H1 (cell line): ENCODE measurements at regions not wholly inside any gene's neighbourhood (a gene's known extent, or its start where the extent isn't known, plus 50 kb on each side); places are given as distances from the start of the nearest gene placed in this dataset.

ENCODE experiments used
- CTCF ChIA-PET: fragments of 300-600 bp; sonication (Branson Sonifier 250); formaldehyde crosslinking; loops from one replicate; lab custom pipeline; 2021; ENCODE audit not compliant: partially characterized antibody; lab: Charles Lee
- POLR2A ChIA-PET: fragments of 300-600 bp; sonication (Branson Sonifier 250); formaldehyde crosslinking; loops from one replicate; lab custom pipeline; 2021; ENCODE audit warnings: inconsistent platforms; ENCODE audit not compliant: partially characterized antibody; lab: Charles Lee
- DNase-seq, 2 experiments: peaks; one replicate each; pipeline versions ENCODE4 v3.0.0 to v3.0.0-alpha.2; 2010 to 2022; ENCODE audit warnings: low spot score in 2 of 2, low read depth in 1 of 2, mixed read lengths in 1 of 2
- FAIRE-seq: peaks from 2 replicates; lab custom pipeline; 2011; peaks lifted over from hg19 to GRCh38; lab: Jason Lieb, UNC
- H2AFZ ChIP-seq: 2 replicates; pipeline ENCODE4 v1.8.1; 2012; ENCODE audit warnings: low read length, inconsistent platforms
- H2AK5ac ChIP-seq: 2 replicates; pipeline ENCODE4 v1.6.1; 2013; ENCODE audit warnings: low read depth, low read length
- H2BK120ac ChIP-seq: replicated peaks from 2 replicates; pipeline ENCODE3; 2013; ENCODE audit warnings: low read depth, low read length, inconsistent platforms
- H2BK12ac ChIP-seq: 2 replicates; pipeline ENCODE4 v1.6.1; 2013; ENCODE audit warnings: low read depth, low read length
- H2BK15ac ChIP-seq: 2 replicates; pipeline ENCODE4 v1.6.1; 2013; ENCODE audit warnings: low read length
- H2BK20ac ChIP-seq: 2 replicates; pipeline ENCODE4 v1.6.1; 2013; ENCODE audit warnings: low read length
- H2BK5ac ChIP-seq: 2 replicates; pipeline ENCODE4 v1.6.1; 2013; ENCODE audit warnings: low read depth, low read length
- H3K14ac ChIP-seq: 2 replicates; pipeline ENCODE4 v1.6.1; 2013; ENCODE audit warnings: inconsistent platforms; ENCODE audit not compliant: insufficient read length
- H3K18ac ChIP-seq: 2 replicates; pipeline ENCODE4 v1.6.1; 2013; ENCODE audit warnings: low read length; ENCODE audit errors: extremely low read depth
- H3K23ac ChIP-seq: 2 replicates; pipeline ENCODE4 v1.6.1; 2013; ENCODE audit warnings: inconsistent platforms; ENCODE audit not compliant: insufficient read length
- H3K23me2 ChIP-seq: 2 replicates; pipeline ENCODE4 v1.6.1; 2013; ENCODE audit warnings: low read depth, low read length
- H3K27ac ChIP-seq: 2 replicates; pipeline ENCODE4 v1.6.1; 2011; ENCODE audit warnings: low read depth, low read length, inconsistent platforms
- H3K27me3 ChIP-seq, 4 experiments: replicated peaks in 1 of 4; 1 replicate in 1 of 4; 2 replicates in 3 of 4; pipeline versions ENCODE4 v1.6.1 to v1.8.1; 2011 to 2013; ENCODE audit warnings: low read length in 3 of 4, mild to moderate bottlenecking in 3 of 4, inconsistent platforms in 2 of 4, mixed read lengths in 2 of 4, moderate library complexity in 1 of 4; ENCODE audit not compliant: control insufficient read depth in 3 of 4, insufficient read depth in 3 of 4; ENCODE audit errors: extremely low read depth in 1 of 4
- H3K36me3 ChIP-seq, 4 experiments: 2 replicates each; pipeline versions ENCODE4 v1.6.1 to v1.8.1; 2011 to 2013; ENCODE audit warnings: mild to moderate bottlenecking in 4 of 4, low read length in 3 of 4, moderate library complexity in 2 of 4, control low read depth in 1 of 4, inconsistent platforms in 1 of 4; ENCODE audit not compliant: insufficient read depth in 4 of 4, control insufficient read depth in 2 of 4
- H3K4ac ChIP-seq: replicated peaks from 2 replicates; pipeline ENCODE3; 2013; ENCODE audit warnings: low read length, low read depth, mixed read lengths, inconsistent platforms; ENCODE audit not compliant: insufficient read length
- H3K4me1 ChIP-seq, 4 experiments: replicated peaks in 1 of 4; 1 replicate in 1 of 4; 2 replicates in 3 of 4; pipeline versions ENCODE4 v1.6.1 to v1.8.1; 2011 to 2013; ENCODE audit warnings: low read length in 3 of 4, inconsistent platforms in 2 of 4, mixed read lengths in 1 of 4; ENCODE audit not compliant: insufficient read depth in 4 of 4, control insufficient read depth in 3 of 4
- H3K4me2 ChIP-seq, 2 experiments: 2 replicates each; pipeline versions ENCODE4 v1.6.1 to v1.8.1; 2011 to 2013; ENCODE audit warnings: low read depth in 2 of 2, low read length in 2 of 2, control low read depth in 1 of 2, inconsistent platforms in 1 of 2, mild to moderate bottlenecking in 1 of 2; ENCODE audit not compliant: insufficient read depth in 1 of 2
- H3K4me3 ChIP-seq, 4 experiments: fragments of 200-600, 300-600 bp in 1 of 4; sonication (generic), shearing (Covaris generic), sonication (Bioruptor Twin) in 1 of 4; 2 replicates each; pipeline versions ENCODE4 v1.5.1 to v1.8.1; 2011 to 2016; ENCODE audit warnings: low read length in 4 of 4, low read depth in 3 of 4, control low read depth in 2 of 4, inconsistent platforms in 2 of 4, mild to moderate bottlenecking in 2 of 4, mixed read lengths in 1 of 4, moderate library complexity in 1 of 4; ENCODE audit not compliant: insufficient read depth in 2 of 4; ENCODE audit errors: extremely low read depth in 1 of 4
- H3K56ac ChIP-seq: replicated peaks from 2 replicates; pipeline ENCODE3; 2013; ENCODE audit warnings: low read depth, mild to moderate bottlenecking, mixed read lengths, low read length, inconsistent platforms; ENCODE audit not compliant: insufficient read length
- H3K79me1 ChIP-seq: 2 replicates; pipeline ENCODE4 v1.6.1; 2013; ENCODE audit warnings: low read depth, low read length, control low read depth
- H3K79me2 ChIP-seq, 2 experiments: 2 replicates each; pipeline versions ENCODE4 v1.6.1 to v1.8.1; 2012 to 2013; ENCODE audit warnings: low read length in 2 of 2, mild to moderate bottlenecking in 2 of 2, inconsistent platforms in 1 of 2; ENCODE audit not compliant: insufficient read depth in 2 of 2, control insufficient read depth in 1 of 2
- H3K9ac ChIP-seq, 4 experiments: replicated peaks in 1 of 4; 1 replicate in 1 of 4; 2 replicates in 3 of 4; pipeline versions ENCODE4 v1.6.1 to v1.8.1; 2011 to 2013; ENCODE audit warnings: low read depth in 3 of 4, low read length in 3 of 4, control low read depth in 2 of 4, mild to moderate bottlenecking in 2 of 4, moderate library complexity in 2 of 4, inconsistent platforms in 1 of 4; ENCODE audit errors: extremely low read depth in 1 of 4
- H3K9me3 ChIP-seq, 2 experiments: 2 replicates each; pipeline versions ENCODE4 v1.6.1 to v1.8.1; 2012 to 2013; ENCODE audit warnings: mild to moderate bottlenecking in 2 of 2, moderate library complexity in 2 of 2, control low read depth in 1 of 2, inconsistent platforms in 1 of 2, low read depth in 1 of 2, low read length in 1 of 2, mixed read lengths in 1 of 2; ENCODE audit not compliant: insufficient read depth in 2 of 2
- H4K20me1 ChIP-seq, 2 experiments: replicated peaks in 1 of 2; 2 replicates each; pipeline versions ENCODE3 to v1.8.1; 2011 to 2013; ENCODE audit warnings: inconsistent platforms in 2 of 2, low read length in 2 of 2, mild to moderate bottlenecking in 1 of 2; ENCODE audit not compliant: insufficient read depth in 2 of 2, control insufficient read depth in 1 of 2
- H4K5ac ChIP-seq: 2 replicates; pipeline ENCODE4 v1.6.1; 2013; ENCODE audit warnings: low read length, low read depth, mixed read lengths, inconsistent platforms; ENCODE audit not compliant: insufficient read length
- H4K8ac ChIP-seq: 2 replicates; pipeline ENCODE4 v1.8.0; 2013; ENCODE audit warnings: mild to moderate bottlenecking, moderate library complexity, low read length, inconsistent platforms; ENCODE audit not compliant: insufficient read depth; ENCODE audit errors: extremely low read depth
- H4K91ac ChIP-seq: replicated peaks from 2 replicates; pipeline ENCODE3; 2013; ENCODE audit warnings: low read length, mixed read lengths, inconsistent platforms; ENCODE audit not compliant: insufficient read length
- BACH1 ChIP-seq: IDR thresholded peaks from 2 replicates; pipeline ENCODE4 v1.6.1; 2012; ENCODE audit warnings: low read length, improper control_type of control experiment
- BCL11A ChIP-seq, 2 experiments: IDR thresholded peaks; one replicate each; pipeline ENCODE4 v1.6.1; 2011; ENCODE audit warnings: low read depth in 2 of 2, low read length in 2 of 2, mild to moderate bottlenecking in 2 of 2
- CTBP2 ChIP-seq: IDR thresholded peaks from 2 replicates; pipeline ENCODE4 v1.7.0; 2011; ENCODE audit warnings: borderline replicate concordance, mild to moderate bottlenecking, moderate library complexity, mixed read lengths, low read length; ENCODE audit not compliant: insufficient read depth, insufficient read length
- SIN3A ChIP-seq, 2 experiments: IDR thresholded peaks in 1 of 2; conservative IDR thresholded peaks in 1 of 2; 2 replicates each; pipeline ENCODE4 v1.6.1; 2011 to 2012; ENCODE audit warnings: low read length in 2 of 2, improper control_type of control experiment in 1 of 2, low read depth in 1 of 2, mild to moderate bottlenecking in 1 of 2
- WGBS, 2 experiments: shearing (Covaris generic) in 1 of 2; methylation state at CpG; one replicate each; pipeline versions ENCODE4 v1.1.6 to v1.1.7; 2013 to 2015; ENCODE audit warnings: low lambda C conversion rate in 2 of 2, mixed read lengths in 2 of 2, inconsistent platforms in 1 of 2, low coverage in 1 of 2, missing lambda C conversion rate in 1 of 2; ENCODE audit not compliant: insufficient replicate concordance in 2 of 2, insufficient coverage in 1 of 2, insufficient read length in 1 of 2; ENCODE audit errors: extremely low coverage in 1 of 2, missing lambda C conversion rate in 1 of 2; 5-methylcytosine and 5-hydroxymethylcytosine counted together

DNA sequence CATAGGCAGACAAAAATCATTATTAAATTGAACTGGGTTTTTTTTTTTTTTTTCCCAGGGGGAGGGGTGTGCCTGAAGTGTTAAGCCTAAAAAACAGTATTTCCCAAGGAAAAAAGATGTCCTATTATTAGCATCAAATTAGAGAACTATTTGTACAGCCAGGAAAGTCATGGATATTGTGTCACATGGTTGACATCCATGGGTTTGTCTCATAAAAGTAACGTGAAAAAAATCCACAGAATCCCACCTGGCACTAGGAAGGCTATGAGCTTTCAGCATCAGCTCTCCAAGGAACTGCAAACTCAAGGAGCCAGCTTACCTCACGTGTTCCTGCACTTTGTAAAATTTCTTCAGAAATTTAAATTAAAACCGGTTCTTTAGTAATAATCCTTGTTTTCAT, 69.1 kb upstream of the EGLN3 start:
- Histone ChIP-seq H4K20me1 (no peaks in the 10 kb centered on the region), H2AFZ (no peak overlapping the region), H3K36me3 (no peaks in the 10 kb centered on the region), H3K23me2 (no peaks in the 10 kb centered on the region), H3K14ac (no peak overlapping the region), H3K56ac (no peak overlapping the region), H2BK5ac (no peak overlapping the region), H3K9me3 (no peaks in the 10 kb centered on the region), H3K27me3 (no peaks in the 10 kb centered on the region), H2BK120ac (no peak overlapping the region), H4K8ac (no peak overlapping the region), H3K27ac (no peak overlapping the region), H4K91ac (no peak overlapping the region), H3K4ac (no peak overlapping the region), H3K23ac (no peak overlapping the region), H3K4me3 (no peak overlapping the region), H3K79me2 (no peaks in the 10 kb centered on the region), H3K9ac (no peak overlapping the region), H3K79me1 (no peaks in the 10 kb centered on the region), H3K4me2 (no peak overlapping the region), H2BK20ac (no peak overlapping the region), H4K5ac (no peak overlapping the region), H3K18ac (no peak overlapping the region), H3K4me1 (0 out of 7 replicates have a peak, but pooled peaks cover 0 to 7% (median 0%) of the 10 kb centered on the region in 4 experiments), H2BK12ac (no peak overlapping the region), H2BK15ac (no peak overlapping the region), H2AK5ac (no peak overlapping the region)
- WGBS, 2 experiments = 85% methylated on average over 3 of the region's 3 CpGs; no CpG with 5 or more reads in 1 of the 2 experiments
- ChIA-PET CTCF (interaction anchor here (1.3 to 1.9 kb wide), 4 partner anchors 14 to 227 kb away, joined by 3 to 9 read pairs (median 4); no protein-coding TSS in a partner anchor), POLR2A (interaction anchor here (1.4 kb wide), 1 partner anchor 69 kb away, joined by 4 read pairs; the partner anchor contains the start of gene EGLN3)
- DNase-seq = no peak
- no peak for FAIRE-seq
- TF ChIP-seq BCL11A (IDR thresholded peaks at IDR 0.05; ENCODE audit: low read depth in 2 of 2, low read length in 2 of 2) = no peak
- no peak for TF ChIP-seq CTBP2
- TF ChIP-seq SIN3A (conservative IDR thresholded peaks at IDR 0.05 in 1 of 2, IDR thresholded peaks at IDR 0.05 in 1 of 2; ENCODE audit: low read depth in 1 of 2, low read length in 2 of 2) = no peak
- TF ChIP-seq BACH1 = no peak
